ENCODE measurements at regions not wholly inside any gene's neighbourhood (a gene's known extent, or its start where the extent isn't known, plus 50 kb on each side); places are given as distances from the start of the nearest gene placed in this dataset.

GRCh38 chr3:481111-481510 lies 284.5 kb downstream of the CHL1 start:
- no peak for TF ChIP-seq ZNF274 (IDR thresholded peaks at IDR 0.05; ENCODE audit: low read depth, low read length)
- no peak for TF ChIP-seq YY1 (IDR thresholded peaks at IDR 0.05; ENCODE audit: insufficient read depth, insufficient read length)
- TF ChIP-seq SUZ12 (IDR thresholded peaks at IDR 0.05; ENCODE audit: extremely low read depth, insufficient read depth, insufficient read length): no peak

All from NT2/D1 (cell line).